Stimulated activated CD4-positive, alpha-beta T cell treated with anti-CD3 and anti-CD28 coated beads, Interleukin-2, amount 100 ng/mL, for 24 hours (primary cell): ENCODE measurements at regions not wholly inside any gene's neighbourhood (a gene's known extent, or its start where the extent isn't known, plus 50 kb on each side); places are given as distances from the start of the nearest gene placed in this dataset.
"Not testable (repeated sequence)": the region's sequence is repeated elsewhere in the genome, so short reads cannot be mapped to it uniquely, and the experiment has no call there.

ENCODE experiments used
- DNase-seq, 2 donors: peaks; one replicate each; pipeline ENCODE4 v3.0.0-alpha.2; 2020

DNA sequence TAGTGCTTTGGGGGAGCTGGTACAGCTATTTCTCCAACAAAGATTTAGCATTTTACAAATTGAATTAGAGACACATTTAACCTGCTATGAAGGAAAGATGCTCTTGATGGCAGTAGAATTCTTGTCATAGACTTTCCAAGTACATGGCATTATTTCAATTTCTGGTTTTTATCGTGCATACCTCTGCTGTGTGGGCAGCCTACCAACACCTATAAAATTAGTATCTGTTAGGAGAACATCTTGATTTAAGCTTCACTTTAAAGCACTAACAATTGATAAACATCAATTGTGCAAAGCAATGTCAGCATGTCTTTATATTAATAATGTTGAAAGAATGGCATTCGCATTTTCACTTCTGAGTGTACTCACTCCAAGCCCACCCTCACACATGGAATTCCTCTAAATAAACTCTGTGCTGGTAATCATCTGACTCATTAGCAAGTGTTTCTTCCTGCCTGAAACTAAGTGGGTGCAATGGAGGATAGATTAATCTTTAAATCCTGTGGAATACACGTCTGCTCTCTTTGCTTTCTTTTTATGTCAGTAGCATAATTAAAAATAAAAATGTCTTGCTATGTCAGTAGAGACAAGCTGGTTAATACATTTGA lies 279.8 kb upstream of the MAGEB18 start:
- no peak for DNase-seq

DNA sequence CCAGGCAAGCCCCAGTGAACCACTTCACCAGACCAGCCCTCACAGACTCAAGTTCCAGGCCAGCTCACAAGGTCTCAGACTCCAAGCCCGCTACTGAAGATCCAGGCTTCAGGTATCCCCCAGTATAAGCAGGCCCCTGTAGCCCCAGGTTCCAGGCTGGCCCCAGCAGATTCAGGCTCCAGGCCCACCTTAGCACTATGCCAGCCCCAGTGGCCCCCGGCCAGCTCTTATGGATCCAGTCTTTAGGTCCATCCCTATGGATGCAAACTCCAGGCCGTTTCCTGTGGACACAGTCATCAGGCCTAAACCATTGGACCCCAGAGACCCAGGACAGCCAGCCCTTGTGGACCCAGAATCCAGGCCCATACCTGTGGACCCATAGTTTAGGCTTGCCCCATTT lies 277.8 kb upstream of the MAGEB18 start:
- no peak for DNase-seq

DNA sequence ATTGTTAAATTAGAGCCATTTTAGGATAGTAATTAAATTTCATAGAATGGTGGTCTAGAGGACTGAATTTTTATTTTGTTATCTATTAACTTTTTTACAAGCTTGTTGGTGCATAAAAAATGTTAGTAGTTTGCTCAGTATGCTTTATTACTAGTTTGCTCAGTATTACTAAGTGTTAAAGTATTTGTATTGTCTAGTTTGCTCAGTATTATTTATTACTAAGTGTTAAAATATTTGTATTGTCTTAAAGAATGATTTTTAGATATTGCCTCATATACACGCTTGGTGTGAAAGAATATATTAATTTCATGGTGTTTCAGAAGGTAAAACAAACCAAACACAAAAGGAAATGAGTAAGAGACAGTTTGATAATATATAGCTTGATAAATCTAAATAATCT lies 268.4 kb upstream of the MAGEB18 start:
- no peak for DNase-seq

- DNase-seq, result no peak
Measured at GRCh38 chrX:25872786-25873185, 265.4 kb upstream of the MAGEB18 start.

DNA sequence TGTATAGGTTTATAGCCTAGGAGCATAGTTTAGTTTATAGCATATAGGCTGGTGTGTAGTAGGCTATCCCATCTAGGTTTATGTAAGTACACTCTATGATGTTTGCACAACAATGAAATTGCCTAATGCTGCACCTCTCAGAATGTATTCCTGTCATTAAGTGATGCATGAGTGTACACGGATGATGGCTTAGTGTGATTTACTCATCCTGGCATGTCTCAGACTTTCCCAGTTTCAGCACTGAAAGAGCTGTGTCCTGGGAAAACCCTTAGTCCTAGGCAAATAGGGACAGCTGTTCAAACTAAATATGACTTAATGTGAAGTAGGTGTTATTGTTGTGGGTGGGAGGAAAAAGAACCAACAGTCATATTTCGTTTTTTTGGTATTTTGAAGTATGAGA lies 264.9 kb upstream of the MAGEB18 start:
- DNase-seq, result no peak

GRCh38 chrX:25878806-25879205 lies 259.3 kb upstream of the MAGEB18 start:
- no peak for DNase-seq

DNA sequence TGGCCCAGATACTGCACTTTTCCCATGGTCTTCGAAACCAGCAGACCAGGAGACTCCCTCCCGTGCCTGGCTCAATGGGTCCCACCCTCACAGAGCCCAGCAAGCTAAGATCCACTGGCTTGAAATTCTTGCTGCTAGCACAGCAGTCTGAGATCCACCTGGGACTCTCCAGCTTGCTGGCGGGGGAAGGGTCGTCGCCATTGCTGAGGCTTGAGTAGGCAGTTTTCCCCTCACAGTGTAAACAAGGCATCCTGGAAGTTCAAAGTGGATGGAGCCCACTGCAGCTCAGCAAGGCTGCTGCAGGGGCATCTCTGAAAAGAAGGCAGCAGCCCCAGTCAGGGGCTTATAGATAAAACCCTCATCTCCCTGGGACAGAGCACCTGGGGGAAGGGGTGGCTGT lies 255.6 kb upstream of the MAGEB18 start:
- DNase-seq, result not testable (repeated sequence)

DNA sequence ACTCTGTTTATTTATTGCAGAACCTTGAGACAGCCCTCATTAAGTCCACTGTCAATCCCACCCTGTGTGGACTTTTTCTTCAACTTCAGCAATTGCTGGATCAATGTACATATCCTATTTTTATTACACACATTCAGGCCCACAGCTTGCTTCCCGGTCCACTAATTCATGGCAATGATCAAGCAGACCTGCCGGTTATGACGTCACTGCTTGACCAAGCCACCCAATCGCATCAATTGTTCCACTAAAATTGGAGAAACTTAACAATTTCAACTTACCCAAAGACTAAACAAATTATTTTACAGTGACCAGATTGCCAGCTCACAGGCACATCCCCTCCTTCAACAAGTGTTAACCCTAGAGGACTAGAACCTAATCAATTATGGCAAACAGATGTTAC lies 240.4 kb upstream of the MAGEB18 start:
- DNase-seq, result no peak

GRCh38 chrX:25905728-25906127 lies 232.4 kb upstream of the MAGEB18 start:
- not testable (repeated sequence) for DNase-seq

DNA sequence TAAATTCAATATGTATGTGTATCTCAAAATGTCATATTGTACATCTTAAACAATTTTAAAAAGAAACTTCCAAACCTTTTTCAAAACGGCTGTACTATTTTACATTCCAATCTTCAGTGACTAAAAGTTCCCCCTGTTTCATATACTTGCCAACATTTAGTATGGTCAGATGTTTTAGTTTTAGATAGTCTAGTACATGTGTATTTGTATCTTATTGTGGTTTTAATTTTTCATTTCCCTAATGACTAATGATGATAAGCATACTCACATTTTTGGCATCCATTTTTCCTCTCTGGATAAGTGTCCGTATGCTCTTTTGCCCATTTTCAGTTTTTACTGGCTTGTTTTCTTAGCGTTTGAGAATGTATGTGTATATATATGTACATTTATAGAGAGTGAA lies 212.2 kb upstream of the MAGEB18 start:
- DNase-seq, result no peak

DNA sequence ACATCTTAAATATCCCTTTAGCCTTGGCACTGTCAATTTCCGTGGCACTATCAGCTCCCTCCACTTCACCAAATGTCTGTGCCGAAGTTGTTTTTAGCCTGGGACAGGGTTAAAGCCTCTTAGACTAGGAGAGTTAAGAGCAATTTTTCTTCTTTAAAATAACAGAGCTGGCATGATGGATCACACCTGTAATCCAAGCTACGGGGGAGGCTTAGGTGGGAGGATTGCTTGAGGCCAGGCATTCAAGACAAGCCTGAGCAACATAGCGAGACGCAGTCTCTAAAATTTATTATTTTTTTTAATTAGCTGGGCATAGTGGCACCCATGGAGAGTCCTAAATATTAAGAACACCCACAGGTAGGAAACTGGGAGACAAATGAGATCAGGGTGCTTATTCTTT lies 209.8 kb upstream of the MAGEB18 start:
- DNase-seq, result no peak

GRCh38 chrX:25941087-25941486 lies 197.1 kb upstream of the MAGEB18 start:
- no peak for DNase-seq

DNA sequence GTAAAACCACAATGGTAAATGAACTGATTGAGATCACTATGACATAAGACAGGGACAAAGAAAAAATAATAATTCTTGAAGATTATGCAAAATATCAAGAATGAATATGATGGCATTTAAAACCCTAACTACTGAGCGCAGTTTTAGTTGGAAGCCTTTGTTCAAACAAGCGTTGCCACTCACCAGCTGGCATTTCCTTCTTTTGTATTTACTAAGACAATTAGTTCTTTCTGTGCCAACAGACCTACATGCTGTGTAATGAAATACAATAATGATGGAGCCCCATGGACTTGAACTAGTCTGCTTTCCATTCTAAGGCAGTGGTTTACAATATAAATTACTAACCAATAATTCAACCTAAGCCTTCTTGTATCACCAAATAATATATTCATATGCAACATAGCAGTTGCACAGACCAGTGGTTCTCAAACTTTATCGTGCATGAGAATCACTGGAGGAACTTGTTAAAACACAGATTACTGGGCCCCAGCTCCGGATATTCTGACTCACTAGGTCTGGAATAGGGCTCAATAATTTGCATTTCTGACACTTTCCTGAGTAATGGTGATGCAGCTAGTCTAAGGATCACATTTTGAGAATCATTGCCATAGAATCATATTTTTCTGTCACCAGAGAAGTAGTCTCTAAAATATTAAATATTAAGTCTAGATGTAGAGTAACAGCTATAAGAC lies 196.4 kb upstream of the MAGEB18 start:
- no peak for DNase-seq

GRCh38 chrX:25968920-25969319 lies 169.2 kb upstream of the MAGEB18 start:
- DNase-seq, result no peak

GRCh38 chrX:25976683-25977310 lies 161.3 kb upstream of the MAGEB18 start:
- no peak for DNase-seq

- no peak for DNase-seq
Measured at GRCh38 chrX:25998687-25999086, 139.5 kb upstream of the MAGEB18 start.

GRCh38 chrX:26007462-26007861 lies 130.7 kb upstream of the MAGEB18 start:
- no peak for DNase-seq

DNA sequence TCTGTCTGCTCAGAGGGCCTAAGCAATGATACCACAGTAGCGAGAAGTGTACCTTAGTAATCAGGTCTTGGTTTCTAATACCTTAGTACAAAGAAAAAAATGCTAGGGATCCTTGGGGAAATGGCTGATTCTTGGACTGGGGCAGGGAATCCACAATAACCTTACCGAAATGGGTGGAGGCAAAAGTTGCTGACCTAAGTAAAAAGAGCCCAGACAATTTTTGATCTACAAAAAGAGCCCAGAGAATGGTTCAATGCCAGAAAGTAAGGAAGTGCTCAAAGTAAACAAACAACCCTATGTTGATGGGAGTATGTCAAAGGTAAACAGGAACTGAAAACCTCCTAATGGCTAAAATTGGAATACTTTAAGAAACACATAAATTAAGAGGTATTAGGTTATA lies 130.1 kb upstream of the MAGEB18 start:
- no peak for DNase-seq

- no peak for DNase-seq
Measured at GRCh38 chrX:26008691-26009090, 129.5 kb upstream of the MAGEB18 start.

GRCh38 chrX:26019386-26019785 lies 118.8 kb upstream of the MAGEB18 start:
- DNase-seq, result no peak

DNA sequence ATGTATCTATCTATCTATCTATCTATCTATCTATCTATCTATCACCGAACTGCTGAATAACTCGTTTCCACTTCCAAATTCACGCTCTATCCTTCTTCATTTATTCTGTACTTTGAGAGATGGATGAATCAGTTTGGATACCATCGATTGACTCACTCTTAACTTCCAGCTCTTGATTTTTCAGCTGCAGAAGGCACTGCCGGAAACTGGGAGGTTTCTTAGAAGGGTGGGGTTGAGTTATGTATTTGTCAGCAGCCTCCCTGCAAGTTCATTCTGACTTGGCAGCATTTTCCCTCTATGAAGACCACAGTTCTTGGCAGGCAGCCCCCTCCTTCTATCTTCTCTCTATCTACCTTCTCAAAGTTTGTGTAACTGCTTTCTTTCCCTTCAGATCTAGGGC lies 112.0 kb upstream of the MAGEB18 start:
- no peak for DNase-seq

- no peak for DNase-seq
Measured at GRCh38 chrX:26032111-26032912, 105.8 kb upstream of the MAGEB18 start.

DNA sequence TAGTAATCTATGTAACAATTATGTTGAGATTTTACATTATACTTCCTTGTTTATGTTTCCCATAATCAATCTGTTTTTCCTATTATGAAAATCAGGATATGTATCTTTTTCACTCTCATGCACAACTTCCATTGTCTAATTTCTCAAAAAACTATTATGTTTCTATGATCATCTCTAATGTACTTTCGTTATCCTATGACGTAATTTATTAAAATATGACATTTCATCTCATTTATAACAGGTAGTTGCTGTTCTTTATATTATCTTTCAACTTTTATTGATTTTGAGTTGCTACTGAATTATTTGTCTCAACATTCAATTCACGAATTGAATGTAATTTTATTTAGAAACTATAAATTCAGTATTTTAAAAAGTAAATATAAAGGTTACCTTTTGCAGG lies 100.8 kb upstream of the MAGEB18 start:
- DNase-seq, result no peak

DNA sequence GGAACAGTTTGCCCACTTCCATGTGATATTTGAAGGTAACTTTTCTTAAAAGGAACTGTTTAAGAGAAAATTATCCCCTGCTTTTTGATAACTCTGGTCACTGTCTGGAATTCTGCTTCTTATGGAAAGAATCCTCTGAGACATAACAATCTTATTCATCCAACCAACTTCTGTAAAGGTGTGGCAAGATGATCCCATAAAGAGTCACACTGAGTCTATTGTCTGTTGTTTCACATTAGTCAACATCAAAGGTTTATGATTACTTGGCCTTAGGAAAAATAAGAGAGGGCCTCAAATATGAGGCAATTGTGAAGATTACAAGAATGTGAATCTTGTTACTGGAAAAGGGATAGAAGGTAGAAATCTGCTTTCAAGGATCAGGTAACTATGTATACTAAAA lies 88.0 kb upstream of the MAGEB18 start:
- DNase-seq, result no peak
